ENCODE measurements at regions not wholly inside any gene's neighbourhood (a gene's known extent, or its start where the extent isn't known, plus 50 kb on each side); places are given as distances from the start of the nearest gene placed in this dataset.

DNA sequence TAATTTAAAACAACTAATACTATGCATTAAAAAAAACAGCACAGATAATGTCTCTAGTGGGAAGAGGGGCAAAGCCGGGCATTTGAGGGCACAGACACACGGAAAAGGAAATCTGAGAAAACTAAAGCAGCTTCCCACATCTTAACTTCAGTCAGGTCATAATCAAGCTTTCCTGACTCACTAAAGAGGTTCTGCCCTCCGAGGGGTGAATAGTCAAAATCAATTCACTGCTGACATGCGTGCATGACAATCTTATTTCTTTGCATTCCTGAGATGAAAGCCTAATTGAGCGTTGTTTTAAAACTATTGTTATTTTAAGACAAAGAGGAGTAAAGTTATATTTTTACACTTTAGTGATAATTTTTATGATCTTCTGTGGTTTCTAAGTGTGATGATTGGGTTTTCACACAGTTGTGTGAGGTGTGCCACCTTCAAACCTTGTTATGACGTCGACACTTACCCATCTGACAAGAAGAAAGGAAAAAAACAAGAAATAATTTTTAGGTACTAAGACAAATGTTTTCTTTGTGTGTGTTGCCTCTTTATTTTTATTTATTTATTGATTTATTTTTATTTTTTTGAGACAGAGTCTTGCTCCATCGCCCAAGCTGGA, 90.9 kb downstream of the GATA6 start:
- no peaks in the 10 kb centered on the region for H3K9me3 ChIP-seq (ENCODE audit: control insufficient read depth in 4 of 4, low read length in 3 of 4)
- H3K9ac ChIP-seq (ENCODE audit: low read depth in 1 of 2, low read length in 2 of 2) = no peak overlapping the region
- TF ChIP-seq, protein P1, sequence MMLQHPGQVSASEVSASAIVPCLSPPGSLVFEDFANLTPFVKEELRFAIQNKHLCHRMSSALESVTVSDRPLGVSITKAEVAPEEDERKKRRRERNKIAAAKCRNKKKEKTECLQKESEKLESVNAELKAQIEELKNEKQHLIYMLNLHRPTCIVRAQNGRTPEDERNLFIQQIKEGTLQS (IDR thresholded peaks at IDR 0.05) = no peak
- TF ChIP-seq RAD21 (IDR thresholded peaks at IDR 0.05) (no peak), GABPA (IDR thresholded peaks at IDR 0.05 in 1 of 2, conservative IDR thresholded peaks at IDR 0.05 in 1 of 2) (no peak), YY1 (IDR thresholded peaks at IDR 0.05) (no peak), EGR1 (IDR thresholded peaks at IDR 0.05; ENCODE audit: low read depth in 2 of 2) (no peak), HNF4G (IDR thresholded peaks at IDR 0.05) (no peak), JUND (IDR thresholded peaks at IDR 0.05) (no peak)
- TF ChIP-seq, protein P2, sequence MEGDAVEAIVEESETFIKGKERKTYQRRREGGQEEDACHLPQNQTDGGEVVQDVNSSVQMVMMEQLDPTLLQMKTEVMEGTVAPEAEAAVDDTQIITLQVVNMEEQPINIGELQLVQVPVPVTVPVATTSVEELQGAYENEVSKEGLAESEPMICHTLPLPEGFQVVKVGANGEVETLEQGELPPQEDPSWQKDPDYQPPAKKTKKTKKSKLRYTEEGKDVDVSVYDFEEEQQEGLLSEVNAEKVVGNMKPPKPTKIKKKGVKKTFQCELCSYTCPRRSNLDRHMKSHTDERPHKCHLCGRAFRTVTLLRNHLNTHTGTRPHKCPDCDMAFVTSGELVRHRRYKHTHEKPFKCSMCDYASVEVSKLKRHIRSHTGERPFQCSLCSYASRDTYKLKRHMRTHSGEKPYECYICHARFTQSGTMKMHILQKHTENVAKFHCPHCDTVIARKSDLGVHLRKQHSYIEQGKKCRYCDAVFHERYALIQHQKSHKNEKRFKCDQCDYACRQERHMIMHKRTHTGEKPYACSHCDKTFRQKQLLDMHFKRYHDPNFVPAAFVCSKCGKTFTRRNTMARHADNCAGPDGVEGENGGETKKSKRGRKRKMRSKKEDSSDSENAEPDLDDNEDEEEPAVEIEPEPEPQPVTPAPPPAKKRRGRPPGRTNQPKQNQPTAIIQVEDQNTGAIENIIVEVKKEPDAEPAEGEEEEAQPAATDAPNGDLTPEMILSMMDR (IDR thresholded peaks at IDR 0.05; ENCODE audit: low read depth, low read length, missing input control) = no peak
- TF ChIP-seq, protein P3, sequence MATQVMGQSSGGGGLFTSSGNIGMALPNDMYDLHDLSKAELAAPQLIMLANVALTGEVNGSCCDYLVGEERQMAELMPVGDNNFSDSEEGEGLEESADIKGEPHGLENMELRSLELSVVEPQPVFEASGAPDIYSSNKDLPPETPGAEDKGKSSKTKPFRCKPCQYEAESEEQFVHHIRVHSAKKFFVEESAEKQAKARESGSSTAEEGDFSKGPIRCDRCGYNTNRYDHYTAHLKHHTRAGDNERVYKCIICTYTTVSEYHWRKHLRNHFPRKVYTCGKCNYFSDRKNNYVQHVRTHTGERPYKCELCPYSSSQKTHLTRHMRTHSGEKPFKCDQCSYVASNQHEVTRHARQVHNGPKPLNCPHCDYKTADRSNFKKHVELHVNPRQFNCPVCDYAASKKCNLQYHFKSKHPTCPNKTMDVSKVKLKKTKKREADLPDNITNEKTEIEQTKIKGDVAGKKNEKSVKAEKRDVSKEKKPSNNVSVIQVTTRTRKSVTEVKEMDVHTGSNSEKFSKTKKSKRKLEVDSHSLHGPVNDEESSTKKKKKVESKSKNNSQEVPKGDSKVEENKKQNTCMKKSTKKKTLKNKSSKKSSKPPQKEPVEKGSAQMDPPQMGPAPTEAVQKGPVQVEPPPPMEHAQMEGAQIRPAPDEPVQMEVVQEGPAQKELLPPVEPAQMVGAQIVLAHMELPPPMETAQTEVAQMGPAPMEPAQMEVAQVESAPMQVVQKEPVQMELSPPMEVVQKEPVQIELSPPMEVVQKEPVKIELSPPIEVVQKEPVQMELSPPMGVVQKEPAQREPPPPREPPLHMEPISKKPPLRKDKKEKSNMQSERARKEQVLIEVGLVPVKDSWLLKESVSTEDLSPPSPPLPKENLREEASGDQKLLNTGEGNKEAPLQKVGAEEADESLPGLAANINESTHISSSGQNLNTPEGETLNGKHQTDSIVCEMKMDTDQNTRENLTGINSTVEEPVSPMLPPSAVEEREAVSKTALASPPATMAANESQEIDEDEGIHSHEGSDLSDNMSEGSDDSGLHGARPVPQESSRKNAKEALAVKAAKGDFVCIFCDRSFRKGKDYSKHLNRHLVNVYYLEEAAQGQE (IDR thresholded peaks at IDR 0.05) = no peak
- TF ChIP-seq, protein P4, sequence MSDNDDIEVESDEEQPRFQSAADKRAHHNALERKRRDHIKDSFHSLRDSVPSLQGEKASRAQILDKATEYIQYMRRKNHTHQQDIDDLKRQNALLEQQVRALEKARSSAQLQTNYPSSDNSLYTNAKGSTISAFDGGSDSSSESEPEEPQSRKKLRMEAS (IDR thresholded peaks at IDR 0.05) = no peak
- H3K36me3 ChIP-seq (ENCODE audit: control insufficient read depth in 4 of 4, insufficient read depth in 3 of 4, low read depth in 1 of 4, low read length in 3 of 4) = no peaks in the 10 kb centered on the region
- WGBS = 84% methylated on average over 8 of the region's 8 CpGs
- H3K27me3 ChIP-seq (ENCODE audit: control insufficient read depth in 4 of 4, insufficient read depth in 4 of 4, low read length in 3 of 4) = no peaks in the 10 kb centered on the region
- H3K4me3 ChIP-seq (ENCODE audit: low read depth in 1 of 3, low read length in 3 of 3) = no peak overlapping the region
- DNase-seq (ENCODE audit: low spot score) = no peak
- no peaks in the 10 kb centered on the region for H3K4me1 ChIP-seq (ENCODE audit: control insufficient read depth in 4 of 4, insufficient read depth in 4 of 4, low read length in 3 of 4)
- no peak overlapping the region for H3K27ac ChIP-seq (ENCODE audit: low read depth in 1 of 2, low read length in 2 of 2)

DNA sequence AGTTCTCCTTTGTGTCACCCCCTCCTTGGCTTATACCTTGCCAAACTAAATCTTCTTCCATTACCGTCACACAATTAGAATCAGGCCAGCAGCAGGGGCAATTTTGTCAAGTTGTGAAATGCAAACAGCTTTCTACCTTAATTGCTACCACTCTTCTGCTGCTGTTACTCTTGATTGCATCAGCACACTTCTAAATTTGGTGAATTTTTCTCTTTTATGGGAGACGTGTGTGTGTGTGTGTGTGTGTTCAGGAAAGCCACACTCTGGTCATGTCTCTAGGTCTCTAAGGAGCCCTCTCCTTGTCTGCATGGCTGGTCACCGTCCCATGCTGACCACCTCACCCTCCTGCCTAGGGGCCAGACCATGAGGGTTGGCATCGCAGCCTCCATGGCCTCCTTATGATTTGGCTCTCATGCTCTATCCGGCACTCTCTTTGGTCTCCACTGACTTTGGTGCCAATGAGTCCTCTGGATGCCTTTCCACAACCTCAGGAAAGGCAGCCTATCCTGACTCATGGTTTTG, 87.7 kb downstream of the GATA6 start:
- Histone ChIP-seq H3K36me3 (ENCODE audit: control insufficient read depth in 4 of 4, insufficient read depth in 3 of 4, low read depth in 1 of 4, low read length in 3 of 4) (no peaks in the 10 kb centered on the region), H3K9ac (ENCODE audit: low read depth in 1 of 2, low read length in 2 of 2) (no peak overlapping the region), H3K27ac (ENCODE audit: low read depth in 1 of 2, low read length in 2 of 2) (no peak overlapping the region), H3K9me3 (ENCODE audit: control insufficient read depth in 4 of 4, low read length in 3 of 4) (no peaks in the 10 kb centered on the region), H3K27me3 (ENCODE audit: control insufficient read depth in 4 of 4, insufficient read depth in 4 of 4, low read length in 3 of 4) (no peaks in the 10 kb centered on the region), H3K4me1 (ENCODE audit: control insufficient read depth in 4 of 4, insufficient read depth in 4 of 4, low read length in 3 of 4) (no peaks in the 10 kb centered on the region), H3K4me3 (ENCODE audit: low read depth in 1 of 3, low read length in 3 of 3) (no peak overlapping the region)
- 83% methylated on average over 5 of the region's 5 CpGs for WGBS
- DNase-seq (ENCODE audit: low spot score) = no peak
- TF ChIP-seq EGR1 (IDR thresholded peaks at IDR 0.05; ENCODE audit: low read depth in 2 of 2) = no peak
- no peak for TF ChIP-seq TAF1 (conservative IDR thresholded peaks at IDR 0.05)
- TF ChIP-seq RAD21 (IDR thresholded peaks at IDR 0.05) = no peak
- TF ChIP-seq SP1 (IDR thresholded peaks at IDR 0.05) = no peak
- TF ChIP-seq, protein P1 (IDR thresholded peaks at IDR 0.05) = no peak
- TF ChIP-seq, protein P3 (IDR thresholded peaks at IDR 0.05) = no peak
- TF ChIP-seq, protein P5, sequence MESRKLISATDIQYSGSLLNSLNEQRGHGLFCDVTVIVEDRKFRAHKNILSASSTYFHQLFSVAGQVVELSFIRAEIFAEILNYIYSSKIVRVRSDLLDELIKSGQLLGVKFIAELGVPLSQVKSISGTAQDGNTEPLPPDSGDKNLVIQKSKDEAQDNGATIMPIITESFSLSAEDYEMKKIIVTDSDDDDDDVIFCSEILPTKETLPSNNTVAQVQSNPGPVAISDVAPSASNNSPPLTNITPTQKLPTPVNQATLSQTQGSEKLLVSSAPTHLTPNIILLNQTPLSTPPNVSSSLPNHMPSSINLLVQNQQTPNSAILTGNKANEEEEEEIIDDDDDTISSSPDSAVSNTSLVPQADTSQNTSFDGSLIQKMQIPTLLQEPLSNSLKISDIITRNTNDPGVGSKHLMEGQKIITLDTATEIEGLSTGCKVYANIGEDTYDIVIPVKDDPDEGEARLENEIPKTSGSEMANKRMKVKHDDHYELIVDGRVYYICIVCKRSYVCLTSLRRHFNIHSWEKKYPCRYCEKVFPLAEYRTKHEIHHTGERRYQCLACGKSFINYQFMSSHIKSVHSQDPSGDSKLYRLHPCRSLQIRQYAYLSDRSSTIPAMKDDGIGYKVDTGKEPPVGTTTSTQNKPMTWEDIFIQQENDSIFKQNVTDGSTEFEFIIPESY (IDR thresholded peaks at IDR 0.05) = no peak
- TF ChIP-seq HNF4G (IDR thresholded peaks at IDR 0.05) = no peak
- no peak for TF ChIP-seq JUND (IDR thresholded peaks at IDR 0.05)
- TF ChIP-seq YY1 (IDR thresholded peaks at IDR 0.05) = no peak

Data from liver (tissue), 8 donors.